GM12872 (cell line): ENCODE measurements at regions not wholly inside any gene's neighbourhood (a gene's known extent, or its start where the extent isn't known, plus 50 kb on each side); places are given as distances from the start of the nearest gene placed in this dataset.

ENCODE experiments used
- TF ChIP-seq, protein P1 (sequence below): IDR thresholded peaks from 3 replicates; pipeline ENCODE4 v1.5.1; 2011; ENCODE audit warnings: low read depth, mild to moderate bottlenecking, low read length, moderate library complexity; ENCODE audit not compliant: insufficient read depth

DNA sequence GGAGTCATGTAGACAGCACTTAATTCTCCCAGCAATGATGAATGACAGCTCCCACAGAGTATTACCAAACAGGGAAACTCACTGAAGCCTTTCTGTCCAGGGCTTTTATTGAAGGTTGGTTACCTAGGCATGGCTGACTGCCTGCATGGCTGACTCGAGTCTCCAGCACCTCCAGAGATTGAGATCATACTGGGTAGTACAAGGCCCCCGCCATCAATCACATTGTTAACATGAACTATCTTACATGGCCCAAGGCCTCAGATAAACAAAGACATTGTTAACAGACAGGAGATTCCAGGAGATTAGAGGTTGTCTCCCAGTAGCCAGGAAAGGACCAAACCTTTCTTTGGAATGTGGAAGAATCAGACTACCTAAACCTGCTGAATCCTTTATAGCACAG is 128.3 kb upstream of the LSM14A start:
- TF ChIP-seq, protein P1, sequence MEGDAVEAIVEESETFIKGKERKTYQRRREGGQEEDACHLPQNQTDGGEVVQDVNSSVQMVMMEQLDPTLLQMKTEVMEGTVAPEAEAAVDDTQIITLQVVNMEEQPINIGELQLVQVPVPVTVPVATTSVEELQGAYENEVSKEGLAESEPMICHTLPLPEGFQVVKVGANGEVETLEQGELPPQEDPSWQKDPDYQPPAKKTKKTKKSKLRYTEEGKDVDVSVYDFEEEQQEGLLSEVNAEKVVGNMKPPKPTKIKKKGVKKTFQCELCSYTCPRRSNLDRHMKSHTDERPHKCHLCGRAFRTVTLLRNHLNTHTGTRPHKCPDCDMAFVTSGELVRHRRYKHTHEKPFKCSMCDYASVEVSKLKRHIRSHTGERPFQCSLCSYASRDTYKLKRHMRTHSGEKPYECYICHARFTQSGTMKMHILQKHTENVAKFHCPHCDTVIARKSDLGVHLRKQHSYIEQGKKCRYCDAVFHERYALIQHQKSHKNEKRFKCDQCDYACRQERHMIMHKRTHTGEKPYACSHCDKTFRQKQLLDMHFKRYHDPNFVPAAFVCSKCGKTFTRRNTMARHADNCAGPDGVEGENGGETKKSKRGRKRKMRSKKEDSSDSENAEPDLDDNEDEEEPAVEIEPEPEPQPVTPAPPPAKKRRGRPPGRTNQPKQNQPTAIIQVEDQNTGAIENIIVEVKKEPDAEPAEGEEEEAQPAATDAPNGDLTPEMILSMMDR, result no peak

DNA sequence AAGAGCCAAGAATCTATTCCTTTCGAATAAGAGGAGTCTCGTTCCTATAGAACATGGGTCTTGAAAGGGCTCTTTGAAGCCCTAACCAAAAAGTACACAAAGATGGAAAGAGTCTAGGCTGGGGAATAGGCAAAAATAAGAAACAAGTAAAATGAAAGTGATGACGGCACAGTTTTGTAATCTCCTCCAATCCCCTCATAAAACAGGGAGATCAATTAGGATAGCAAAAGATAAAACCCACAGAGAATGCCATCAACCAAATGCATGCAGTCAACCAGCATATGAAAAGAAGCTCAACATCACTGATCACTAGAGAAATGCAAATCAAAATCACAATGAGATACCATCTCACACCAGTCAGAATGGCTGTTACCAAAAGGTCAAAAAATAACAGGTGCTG is 122.4 kb upstream of the LSM14A start:
- TF ChIP-seq, protein P1, result no peak

DNA sequence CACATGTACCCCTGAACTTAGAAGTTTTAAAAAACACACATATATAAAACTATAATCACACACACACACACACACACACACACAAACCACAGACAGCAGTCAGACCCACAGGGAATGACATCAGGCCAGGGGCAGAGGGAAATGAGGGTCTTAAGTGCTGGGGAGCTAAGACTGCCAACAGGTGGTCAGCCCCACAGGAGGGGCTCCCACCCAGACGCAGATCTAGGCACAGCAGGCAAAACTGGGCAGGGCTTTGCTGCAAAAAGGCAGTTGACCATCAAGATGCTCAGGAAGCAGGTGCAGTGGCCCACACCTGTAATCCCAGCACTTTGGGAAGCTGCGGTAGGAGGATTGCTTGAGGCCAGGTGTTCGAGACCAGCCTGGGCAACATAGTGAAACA is 121.0 kb upstream of the LSM14A start:
- TF ChIP-seq, protein P1, result no peak

DNA sequence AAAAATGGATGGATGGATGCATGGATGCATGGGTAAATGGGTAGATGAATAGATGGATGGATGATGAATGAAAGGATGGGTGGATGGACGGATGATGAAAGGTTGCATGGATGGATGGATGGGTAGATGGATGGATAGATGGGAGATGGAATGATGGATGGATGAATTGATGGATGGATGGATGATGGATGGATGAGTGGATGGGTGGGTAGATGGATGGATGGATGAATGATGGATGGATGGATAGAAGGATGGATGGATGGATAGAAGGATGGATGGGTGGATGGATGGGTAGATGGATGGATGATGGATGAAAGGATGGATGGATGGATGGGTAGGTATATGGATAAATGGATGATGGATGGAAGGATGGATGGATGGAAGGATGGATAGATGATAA is 115.1 kb upstream of the LSM14A start:
- TF ChIP-seq, protein P1, result no peak

DNA sequence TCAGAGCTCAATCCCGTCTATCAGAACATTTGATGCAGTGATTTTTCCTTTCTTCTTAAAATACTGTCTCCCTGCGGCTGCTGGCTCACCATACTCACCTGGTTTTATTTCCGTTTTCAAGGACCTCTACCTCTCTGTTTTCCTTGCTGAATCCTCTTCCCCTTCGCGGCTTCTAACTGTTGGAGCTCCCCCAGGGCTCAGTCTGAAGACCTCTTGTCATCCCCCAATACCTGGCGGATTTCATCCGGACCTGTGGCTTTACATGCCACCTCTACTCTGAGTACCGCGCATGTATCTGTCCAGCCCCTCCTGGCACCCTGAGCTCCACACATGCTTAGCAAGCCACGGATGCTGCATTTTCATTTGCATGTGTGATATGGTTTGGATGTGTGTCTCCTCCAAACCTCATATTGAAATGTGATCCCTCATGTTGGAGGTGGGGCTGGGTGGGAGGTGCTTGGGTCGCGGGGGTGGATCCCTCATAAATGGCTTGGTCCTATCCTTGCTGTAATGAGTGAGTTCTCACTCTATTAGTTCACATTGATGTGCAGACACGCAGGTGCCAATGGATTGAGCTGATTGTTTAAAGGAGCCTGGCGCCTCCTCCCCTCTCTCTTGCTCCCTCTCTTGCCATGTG is 106.2 kb upstream of the LSM14A start:
- TF ChIP-seq, protein P1, result no peak

DNA sequence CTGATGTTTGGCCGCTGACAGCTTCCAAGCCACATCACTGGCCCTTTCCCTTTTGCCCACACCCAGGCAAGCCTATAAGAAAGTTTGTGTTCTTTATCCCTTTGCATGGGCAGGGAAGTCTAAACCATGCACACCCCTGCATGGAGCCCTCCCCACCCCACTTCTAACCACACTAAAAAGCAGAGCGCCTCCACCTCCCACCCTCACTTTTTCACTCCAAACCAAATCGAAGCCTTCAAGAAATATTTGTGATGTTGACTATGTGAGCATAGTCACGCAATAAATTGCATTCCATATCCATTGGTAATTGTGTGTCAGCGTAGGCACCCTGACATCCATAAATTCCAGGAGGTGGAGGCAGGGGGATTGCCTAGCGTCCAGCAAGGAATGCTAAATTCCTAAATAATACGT is 104.4 kb upstream of the LSM14A start:
- TF ChIP-seq, protein P1, result no peak

DNA sequence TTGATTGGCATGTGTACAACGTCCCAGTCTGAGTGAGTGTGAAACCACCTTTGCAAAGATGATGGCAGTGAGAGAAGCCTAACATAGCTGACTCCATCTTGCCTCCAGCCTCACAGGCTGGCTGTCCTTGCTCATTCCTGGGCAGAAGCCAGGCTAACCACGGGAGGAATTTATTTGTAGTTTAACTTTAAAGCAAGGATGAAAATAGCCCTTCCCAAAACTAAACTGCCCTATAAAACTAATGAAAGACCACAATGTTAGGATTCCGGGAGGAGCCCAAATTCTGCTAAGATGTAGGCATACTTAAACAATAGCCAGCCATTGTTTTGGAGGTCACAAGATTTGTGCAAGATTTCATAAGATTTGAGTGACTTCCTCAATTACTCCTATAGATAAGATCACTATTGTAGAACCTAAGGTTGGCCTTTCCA is 96.6 kb upstream of the LSM14A start:
- TF ChIP-seq, protein P1, result no peak
